Testis (tissue), 2 donors: ENCODE measurements at regions not wholly inside any gene's neighbourhood (a gene's known extent, or its start where the extent isn't known, plus 50 kb on each side); places are given as distances from the start of the nearest gene placed in this dataset.

Experiments used
- POLR2A ChIP-seq: fragments of 450-650 bp; IDR thresholded peaks from one replicate; pipeline ENCODE4 v1.6.1; 2017; ENCODE audit warnings: antibody characterized with exemption, mild to moderate bottlenecking, moderate library complexity
- TF ChIP-seq, protein P1 (sequence below), 3 experiments: fragments of 450-650 bp in 2 of 3; fragments of 200-600 bp in 1 of 3; sonication (generic) in 1 of 3; IDR thresholded peaks; one replicate each; pipeline ENCODE4 v1.5.1; 2016 to 2019; ENCODE audit warnings: antibody characterized with exemption in 3 of 3, mild to moderate bottlenecking in 2 of 3, moderate library complexity in 1 of 3

DNA sequence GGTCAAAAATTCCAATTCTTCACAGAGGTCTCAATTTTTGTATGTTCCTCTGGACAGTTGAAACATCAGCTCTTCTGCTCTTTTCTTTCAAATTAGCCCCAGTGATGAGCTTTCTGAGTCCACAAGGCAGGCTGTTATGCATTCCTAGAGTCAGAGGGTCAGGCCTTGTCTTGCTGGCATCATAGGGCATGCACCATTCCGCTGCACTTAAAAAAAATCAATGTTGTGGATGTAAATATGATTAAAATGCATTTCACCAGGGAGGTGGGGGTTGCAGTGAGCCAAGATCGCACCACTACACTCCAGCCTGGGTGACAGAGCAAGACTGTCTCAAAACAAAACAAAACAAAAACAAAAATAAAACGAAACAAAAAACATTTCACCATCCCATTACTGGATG, 465.3 kb downstream of the EIPR1 start:
- TF ChIP-seq, protein P1, sequence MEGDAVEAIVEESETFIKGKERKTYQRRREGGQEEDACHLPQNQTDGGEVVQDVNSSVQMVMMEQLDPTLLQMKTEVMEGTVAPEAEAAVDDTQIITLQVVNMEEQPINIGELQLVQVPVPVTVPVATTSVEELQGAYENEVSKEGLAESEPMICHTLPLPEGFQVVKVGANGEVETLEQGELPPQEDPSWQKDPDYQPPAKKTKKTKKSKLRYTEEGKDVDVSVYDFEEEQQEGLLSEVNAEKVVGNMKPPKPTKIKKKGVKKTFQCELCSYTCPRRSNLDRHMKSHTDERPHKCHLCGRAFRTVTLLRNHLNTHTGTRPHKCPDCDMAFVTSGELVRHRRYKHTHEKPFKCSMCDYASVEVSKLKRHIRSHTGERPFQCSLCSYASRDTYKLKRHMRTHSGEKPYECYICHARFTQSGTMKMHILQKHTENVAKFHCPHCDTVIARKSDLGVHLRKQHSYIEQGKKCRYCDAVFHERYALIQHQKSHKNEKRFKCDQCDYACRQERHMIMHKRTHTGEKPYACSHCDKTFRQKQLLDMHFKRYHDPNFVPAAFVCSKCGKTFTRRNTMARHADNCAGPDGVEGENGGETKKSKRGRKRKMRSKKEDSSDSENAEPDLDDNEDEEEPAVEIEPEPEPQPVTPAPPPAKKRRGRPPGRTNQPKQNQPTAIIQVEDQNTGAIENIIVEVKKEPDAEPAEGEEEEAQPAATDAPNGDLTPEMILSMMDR (IDR thresholded peaks at IDR 0.05), result no peak
- TF ChIP-seq POLR2A, result no peak
